HL-60/S4 treated with retinoic acid at 250 ng/mL for 4 days and 3 days (cell line): ENCODE measurements at regions not wholly inside any gene's neighbourhood (a gene's known extent, or its start where the extent isn't known, plus 50 kb on each side); places are given as distances from the start of the nearest gene placed in this dataset.

Source experiments
- in situ Hi-C: fragments of 300-500 bp; cut with MboI; formaldehyde crosslinking; loops from 2 replicates; pipeline ENCODE4 v1.7.0; 2022; ENCODE audit warnings: low sequenced_read_pairs

DNA sequence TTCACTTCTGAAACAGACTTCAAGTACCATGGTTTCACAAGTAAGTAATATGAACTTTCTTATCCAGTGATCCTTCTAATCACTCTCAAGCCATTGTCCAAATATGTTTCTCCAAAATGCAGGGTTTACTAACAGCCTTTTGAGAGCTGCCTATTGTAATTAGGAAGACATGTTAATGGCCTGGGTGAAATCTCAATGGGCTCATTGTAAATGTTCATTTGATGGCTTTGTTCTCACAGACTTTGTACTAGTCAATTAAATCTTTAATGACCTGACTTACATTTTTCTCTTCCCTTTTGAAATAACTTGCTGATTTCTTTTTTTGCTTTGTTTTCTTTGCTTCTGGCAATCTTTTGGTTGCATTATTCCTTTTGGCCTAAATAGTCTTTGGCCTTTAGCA lies 444.8 kb downstream of the LIG4 start:
- in situ Hi-C loops, result no loop called here

- in situ Hi-C loops, result no loop called here
These were observed 448.2 kb downstream of the LIG4 start for GRCh38 chr13:107767119-107767518.

DNA sequence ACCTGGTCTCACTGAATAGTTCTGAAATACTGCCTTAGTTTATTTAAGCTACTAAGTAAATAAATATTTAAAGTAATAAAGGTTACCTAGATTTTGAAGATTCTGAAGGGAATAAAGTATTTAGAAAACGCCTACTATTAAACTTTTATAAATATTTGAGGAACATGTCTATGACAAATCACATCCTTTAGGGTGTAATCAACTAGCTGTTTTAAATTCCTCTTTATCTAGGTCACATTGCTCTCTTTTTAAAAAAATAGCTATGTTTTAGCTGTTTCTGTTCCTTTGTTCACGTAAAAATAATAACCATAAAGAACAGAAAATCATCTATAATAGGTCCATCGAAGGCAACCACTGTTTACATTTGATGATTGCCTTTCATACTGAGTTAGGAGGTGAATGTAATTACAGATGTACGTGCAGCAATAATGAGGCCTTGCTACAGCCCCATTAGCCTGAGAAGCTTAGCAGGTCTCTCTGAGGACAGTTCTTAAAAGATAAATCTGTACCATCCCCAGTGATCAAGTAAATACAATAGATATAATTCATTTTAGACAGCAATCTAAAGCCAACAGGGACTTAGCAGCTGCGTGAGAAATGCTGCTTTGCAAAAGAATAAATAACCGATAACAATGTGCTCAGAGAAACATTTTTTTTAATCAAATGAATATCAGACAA lies 449.5 kb downstream of the LIG4 start:
- in situ Hi-C loops, result no loop called here

GRCh38 chr13:107764046-107764445 lies 451.3 kb downstream of the LIG4 start:
- in situ Hi-C loops, result no loop called here

DNA sequence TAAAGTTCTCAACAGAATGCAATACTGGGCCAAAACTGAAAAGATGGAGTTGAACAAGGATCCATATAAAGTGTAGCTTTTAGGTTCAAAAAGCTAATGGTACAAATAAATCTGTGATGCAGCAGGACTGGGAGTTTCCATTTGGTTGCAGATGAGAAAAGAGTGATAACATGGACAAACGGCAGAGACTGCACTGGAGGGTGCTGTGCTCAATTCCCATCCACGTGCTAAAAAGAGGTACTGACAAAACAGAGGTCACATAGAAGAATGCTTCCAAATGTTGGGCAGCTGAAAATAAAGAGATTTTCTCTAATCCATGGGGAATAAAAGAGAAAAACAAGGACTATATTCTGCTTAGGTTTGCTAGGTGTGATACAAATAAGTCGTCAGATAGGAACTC lies 461.6 kb downstream of the LIG4 start:
- in situ Hi-C loops, result no loop called here

DNA sequence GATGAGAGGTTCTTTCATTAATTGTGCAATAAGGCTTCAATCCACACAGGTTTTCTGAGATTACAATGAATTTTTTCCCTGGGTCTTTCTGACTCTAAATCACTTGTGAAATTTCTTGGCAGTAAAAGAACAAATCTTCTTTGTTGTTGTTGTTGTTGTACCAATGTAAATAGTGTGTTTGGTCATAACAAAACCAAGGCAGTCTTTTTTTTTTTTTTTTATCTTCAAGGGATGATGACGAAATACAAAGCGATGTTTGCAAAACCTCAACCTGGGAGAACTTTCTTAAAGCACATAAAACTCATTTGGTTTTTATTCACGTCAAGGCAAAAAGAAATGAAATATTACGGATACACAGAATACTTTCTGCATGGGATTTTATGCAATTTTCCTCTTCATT lies 462.0 kb downstream of the LIG4 start:
- in situ Hi-C loops, result no loop called here

DNA sequence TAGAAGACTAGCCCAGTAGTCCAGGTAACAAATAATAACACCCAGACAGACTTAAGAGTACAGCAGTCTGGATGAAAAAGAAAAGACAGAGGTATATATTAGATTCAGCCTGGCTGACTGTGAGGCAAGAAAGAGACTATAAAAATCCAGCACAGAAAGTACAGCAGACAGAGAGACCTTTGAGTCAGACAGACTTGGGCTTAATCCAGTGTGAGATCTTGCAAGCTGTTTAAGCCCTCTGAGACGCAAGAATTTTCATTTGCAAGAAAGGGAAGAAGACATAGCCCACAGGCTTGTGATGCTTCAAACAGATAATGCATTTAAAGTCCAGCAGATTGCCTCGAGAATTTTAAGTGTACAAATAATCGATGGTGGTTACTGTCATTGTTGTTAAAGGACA lies 471.4 kb downstream of the LIG4 start:
- in situ Hi-C loops, result no loop called here

- in situ Hi-C loops, result no loop called here
These were observed 471.8 kb downstream of the LIG4 start for GRCh38 chr13:107743526-107743925.

DNA sequence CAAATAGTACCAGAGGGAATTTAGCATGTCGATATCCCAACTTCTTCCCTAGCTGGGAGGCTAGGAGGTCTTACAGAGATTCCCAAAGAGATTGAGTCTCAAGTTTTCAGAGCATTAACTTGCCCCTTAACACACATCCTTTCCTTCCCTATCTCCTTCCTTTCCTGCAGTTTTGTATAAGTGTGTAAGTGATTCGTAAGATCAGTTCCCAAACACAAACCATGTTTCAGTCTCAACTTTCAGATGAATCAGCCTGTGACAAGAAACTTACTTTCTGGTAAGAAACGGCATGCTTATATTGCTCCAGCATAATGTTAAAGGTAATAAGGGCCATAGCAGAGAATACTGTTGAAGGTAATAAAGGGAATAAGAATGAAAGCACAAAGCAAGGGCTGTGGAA lies 472.2 kb downstream of the LIG4 start:
- in situ Hi-C loops, result no loop called here

- in situ Hi-C loops, result no loop called here
These were observed 472.8 kb downstream of the LIG4 start for GRCh38 chr13:107742544-107742943.

DNA sequence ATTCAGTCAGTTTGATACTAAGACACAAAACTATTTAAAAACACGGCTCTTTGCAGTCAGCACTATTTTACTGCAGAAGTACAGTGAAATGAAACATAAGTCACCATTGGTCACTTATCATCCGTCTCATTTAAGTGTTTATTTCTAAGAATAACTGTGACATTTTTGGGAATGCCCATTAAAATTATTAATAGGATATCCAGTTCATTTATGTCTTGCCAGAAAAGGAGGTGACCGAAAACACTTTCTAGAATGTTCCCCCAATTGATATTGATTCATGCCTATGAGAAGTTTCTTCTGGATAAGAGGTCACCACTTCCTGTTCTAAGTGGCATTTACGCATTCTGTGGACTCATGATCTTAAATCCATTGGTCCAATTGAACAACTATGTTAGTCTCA lies 477.3 kb downstream of the LIG4 start:
- in situ Hi-C loops, result no loop called here

- in situ Hi-C loops, result no loop called here
These were observed 478.6 kb downstream of the LIG4 start for GRCh38 chr13:107736731-107737130.

DNA sequence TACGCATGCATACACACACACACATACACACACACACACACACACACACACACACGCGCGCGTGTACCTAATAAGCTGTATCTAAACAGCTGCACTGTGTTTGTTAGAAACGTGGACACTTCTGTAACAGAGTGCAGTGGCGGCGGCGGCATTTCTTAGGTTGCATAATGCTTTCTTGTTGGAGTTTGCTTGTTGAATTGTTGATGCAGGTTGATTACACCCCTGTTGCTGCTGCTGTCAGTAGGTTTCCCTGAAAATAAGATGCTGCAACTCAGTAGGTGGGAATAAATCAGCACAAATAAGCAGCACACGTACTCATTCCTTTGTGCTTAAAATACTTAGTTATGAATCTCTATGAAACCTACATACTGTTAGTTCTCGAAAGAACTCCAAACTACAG lies 479.2 kb downstream of the LIG4 start:
- in situ Hi-C loops, result no loop called here

- in situ Hi-C loops, result no loop called here
These were observed 480.3 kb downstream of the LIG4 start for GRCh38 chr13:107734891-107735625.

DNA sequence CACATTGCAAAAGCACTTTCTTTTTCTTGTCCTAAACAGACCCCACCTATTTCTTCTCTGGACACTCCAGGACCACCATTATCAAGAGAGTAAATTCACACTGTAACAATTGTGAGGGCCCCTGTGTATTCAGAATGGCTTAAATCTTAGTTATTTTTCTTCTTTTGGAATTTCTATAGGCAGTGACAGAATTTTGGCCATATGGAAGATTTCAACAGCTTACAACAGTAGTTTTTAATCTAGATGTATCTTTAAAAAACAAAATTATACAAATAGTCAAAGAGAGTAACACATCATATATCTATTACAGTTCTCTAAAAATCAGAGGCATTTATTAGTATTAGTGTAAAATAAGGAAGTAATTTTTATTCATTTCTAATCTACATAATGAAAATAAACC lies 482.1 kb downstream of the LIG4 start:
- in situ Hi-C loops, result no loop called here

DNA sequence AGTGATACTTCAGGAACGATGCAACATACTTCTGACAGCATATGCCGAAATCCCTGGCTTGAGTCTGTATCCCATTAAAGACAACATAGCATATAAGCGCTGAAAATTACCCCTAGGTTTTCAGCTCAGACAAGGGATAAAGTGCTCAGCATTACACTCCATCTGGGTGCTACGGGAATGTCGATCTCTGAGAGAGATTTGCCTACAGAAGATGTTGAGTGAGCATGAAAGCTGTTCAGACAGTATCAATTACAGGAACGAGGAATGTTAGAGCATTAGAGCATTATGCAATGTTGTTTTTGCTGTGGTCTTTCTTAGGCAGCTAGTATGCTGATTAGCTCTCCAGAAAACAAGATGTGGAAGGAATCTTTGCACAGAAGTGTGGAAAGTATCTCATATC lies 484.5 kb downstream of the LIG4 start:
- in situ Hi-C loops, result no loop called here

GRCh38 chr13:107721125-107721869 lies 494.0 kb downstream of the LIG4 start:
- in situ Hi-C loops, result no loop called here

DNA sequence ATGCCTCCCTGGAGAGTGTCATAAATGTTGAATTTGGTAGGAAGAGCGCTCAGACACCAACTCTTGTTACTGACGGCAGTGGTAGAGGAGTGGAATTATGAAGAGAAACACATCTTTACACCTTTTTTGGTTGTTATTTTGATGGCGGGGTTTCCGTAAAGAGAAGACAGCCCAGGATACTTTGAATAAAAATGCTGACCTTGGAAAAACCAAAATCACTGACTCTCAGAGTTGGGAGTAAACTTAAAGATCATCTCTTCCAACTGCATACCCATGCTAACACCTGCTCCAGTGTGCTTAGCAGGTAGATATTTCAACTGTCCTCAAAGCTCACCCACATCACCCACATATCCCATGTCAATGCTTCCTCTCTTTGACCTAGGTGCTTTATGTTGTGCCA lies 498.6 kb downstream of the LIG4 start:
- in situ Hi-C loops, result no loop called here

DNA sequence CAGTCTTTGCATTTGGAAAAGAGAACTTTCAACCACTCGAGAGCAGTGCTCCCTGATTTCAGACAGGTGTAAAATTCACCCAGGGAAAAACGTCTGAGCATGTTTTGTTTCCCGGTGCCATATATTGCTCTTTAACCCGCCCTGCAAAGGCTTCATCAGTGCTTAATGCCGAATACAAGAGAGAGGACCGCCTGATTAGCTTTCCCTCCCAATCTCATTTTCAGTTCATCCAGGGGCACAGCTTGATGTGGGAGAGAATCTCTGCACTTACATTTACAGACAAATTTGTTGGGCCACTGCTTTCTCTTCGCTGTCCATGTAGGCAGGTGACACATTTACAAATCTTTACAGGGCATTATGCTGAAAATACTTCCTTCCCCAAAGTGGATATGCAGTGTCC lies 499.1 kb downstream of the LIG4 start:
- in situ Hi-C loops, result no loop called here

GRCh38 chr13:107715496-107715895 lies 499.8 kb downstream of the LIG4 start:
- in situ Hi-C loops, result no loop called here

DNA sequence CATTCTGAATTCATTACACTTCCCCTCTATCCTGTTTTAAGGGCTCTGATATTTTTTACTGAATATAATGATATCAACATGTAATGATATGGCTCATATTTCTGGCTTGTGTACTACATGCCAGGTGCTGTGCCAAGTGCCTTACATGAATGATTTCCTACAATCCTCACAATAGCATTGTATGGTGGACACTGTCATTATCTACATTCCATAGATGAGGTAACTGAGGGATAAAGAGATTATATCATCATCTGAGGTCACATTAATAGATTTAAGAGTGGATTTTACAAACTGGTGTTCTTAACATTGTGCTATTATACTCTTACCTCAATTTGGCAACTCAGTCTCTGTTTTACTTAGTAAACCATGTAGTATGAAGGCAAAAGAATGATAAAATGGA lies 502.0 kb downstream of the LIG4 start:
- in situ Hi-C loops, result no loop called here
